H1 (cell line): ENCODE measurements at regions not wholly inside any gene's neighbourhood (a gene's known extent, or its start where the extent isn't known, plus 50 kb on each side); places are given as distances from the start of the nearest gene placed in this dataset.

Experiments used
- CTCF ChIA-PET: fragments of 300-600 bp; sonication (Branson Sonifier 250); formaldehyde crosslinking; loops from one replicate; lab custom pipeline; 2021; ENCODE audit not compliant: partially characterized antibody; lab: Charles Lee
- POLR2A ChIA-PET: fragments of 300-600 bp; sonication (Branson Sonifier 250); formaldehyde crosslinking; loops from one replicate; lab custom pipeline; 2021; ENCODE audit warnings: inconsistent platforms; ENCODE audit not compliant: partially characterized antibody; lab: Charles Lee
- DNase-seq, 2 experiments: peaks; one replicate each; pipeline versions ENCODE4 v3.0.0 to v3.0.0-alpha.2; 2010 to 2022; ENCODE audit warnings: low spot score in 2 of 2, low read depth in 1 of 2, mixed read lengths in 1 of 2
- FAIRE-seq: peaks from 2 replicates; lab custom pipeline; 2011; peaks lifted over from hg19 to GRCh38; lab: Jason Lieb, UNC
- H2AFZ ChIP-seq: 2 replicates; pipeline ENCODE4 v1.8.1; 2012; ENCODE audit warnings: low read length, inconsistent platforms
- H2AK5ac ChIP-seq: 2 replicates; pipeline ENCODE4 v1.6.1; 2013; ENCODE audit warnings: low read depth, low read length
- H2BK120ac ChIP-seq: replicated peaks from 2 replicates; pipeline ENCODE3; 2013; ENCODE audit warnings: low read depth, low read length, inconsistent platforms
- H2BK12ac ChIP-seq: 2 replicates; pipeline ENCODE4 v1.6.1; 2013; ENCODE audit warnings: low read depth, low read length
- H2BK15ac ChIP-seq: 2 replicates; pipeline ENCODE4 v1.6.1; 2013; ENCODE audit warnings: low read length
- H2BK20ac ChIP-seq: 2 replicates; pipeline ENCODE4 v1.6.1; 2013; ENCODE audit warnings: low read length
- H2BK5ac ChIP-seq: 2 replicates; pipeline ENCODE4 v1.6.1; 2013; ENCODE audit warnings: low read depth, low read length
- H3K14ac ChIP-seq: 2 replicates; pipeline ENCODE4 v1.6.1; 2013; ENCODE audit warnings: inconsistent platforms; ENCODE audit not compliant: insufficient read length
- H3K18ac ChIP-seq: 2 replicates; pipeline ENCODE4 v1.6.1; 2013; ENCODE audit warnings: low read length; ENCODE audit errors: extremely low read depth
- H3K23ac ChIP-seq: 2 replicates; pipeline ENCODE4 v1.6.1; 2013; ENCODE audit warnings: inconsistent platforms; ENCODE audit not compliant: insufficient read length
- H3K23me2 ChIP-seq: 2 replicates; pipeline ENCODE4 v1.6.1; 2013; ENCODE audit warnings: low read depth, low read length
- H3K27ac ChIP-seq: 2 replicates; pipeline ENCODE4 v1.6.1; 2011; ENCODE audit warnings: low read depth, low read length, inconsistent platforms
- H3K27me3 ChIP-seq, 4 experiments: replicated peaks in 1 of 4; 1 replicate in 1 of 4; 2 replicates in 3 of 4; pipeline versions ENCODE4 v1.6.1 to v1.8.1; 2011 to 2013; ENCODE audit warnings: low read length in 3 of 4, mild to moderate bottlenecking in 3 of 4, inconsistent platforms in 2 of 4, mixed read lengths in 2 of 4, moderate library complexity in 1 of 4; ENCODE audit not compliant: control insufficient read depth in 3 of 4, insufficient read depth in 3 of 4; ENCODE audit errors: extremely low read depth in 1 of 4
- H3K36me3 ChIP-seq, 4 experiments: 2 replicates each; pipeline versions ENCODE4 v1.6.1 to v1.8.1; 2011 to 2013; ENCODE audit warnings: mild to moderate bottlenecking in 4 of 4, low read length in 3 of 4, moderate library complexity in 2 of 4, control low read depth in 1 of 4, inconsistent platforms in 1 of 4; ENCODE audit not compliant: insufficient read depth in 4 of 4, control insufficient read depth in 2 of 4
- H3K4ac ChIP-seq: replicated peaks from 2 replicates; pipeline ENCODE3; 2013; ENCODE audit warnings: low read length, low read depth, mixed read lengths, inconsistent platforms; ENCODE audit not compliant: insufficient read length
- H3K4me1 ChIP-seq, 4 experiments: replicated peaks in 1 of 4; 1 replicate in 1 of 4; 2 replicates in 3 of 4; pipeline versions ENCODE4 v1.6.1 to v1.8.1; 2011 to 2013; ENCODE audit warnings: low read length in 3 of 4, inconsistent platforms in 2 of 4, mixed read lengths in 1 of 4; ENCODE audit not compliant: insufficient read depth in 4 of 4, control insufficient read depth in 3 of 4
- H3K4me2 ChIP-seq, 2 experiments: 2 replicates each; pipeline versions ENCODE4 v1.6.1 to v1.8.1; 2011 to 2013; ENCODE audit warnings: low read depth in 2 of 2, low read length in 2 of 2, control low read depth in 1 of 2, inconsistent platforms in 1 of 2, mild to moderate bottlenecking in 1 of 2; ENCODE audit not compliant: insufficient read depth in 1 of 2
- H3K4me3 ChIP-seq, 4 experiments: fragments of 200-600, 300-600 bp in 1 of 4; sonication (generic), shearing (Covaris generic), sonication (Bioruptor Twin) in 1 of 4; 2 replicates each; pipeline versions ENCODE4 v1.5.1 to v1.8.1; 2011 to 2016; ENCODE audit warnings: low read length in 4 of 4, low read depth in 3 of 4, control low read depth in 2 of 4, inconsistent platforms in 2 of 4, mild to moderate bottlenecking in 2 of 4, mixed read lengths in 1 of 4, moderate library complexity in 1 of 4; ENCODE audit not compliant: insufficient read depth in 2 of 4; ENCODE audit errors: extremely low read depth in 1 of 4
- H3K56ac ChIP-seq: replicated peaks from 2 replicates; pipeline ENCODE3; 2013; ENCODE audit warnings: low read depth, mild to moderate bottlenecking, mixed read lengths, low read length, inconsistent platforms; ENCODE audit not compliant: insufficient read length
- H3K79me1 ChIP-seq: 2 replicates; pipeline ENCODE4 v1.6.1; 2013; ENCODE audit warnings: low read depth, low read length, control low read depth
- H3K79me2 ChIP-seq, 2 experiments: 2 replicates each; pipeline versions ENCODE4 v1.6.1 to v1.8.1; 2012 to 2013; ENCODE audit warnings: low read length in 2 of 2, mild to moderate bottlenecking in 2 of 2, inconsistent platforms in 1 of 2; ENCODE audit not compliant: insufficient read depth in 2 of 2, control insufficient read depth in 1 of 2
- H3K9ac ChIP-seq, 4 experiments: replicated peaks in 1 of 4; 1 replicate in 1 of 4; 2 replicates in 3 of 4; pipeline versions ENCODE4 v1.6.1 to v1.8.1; 2011 to 2013; ENCODE audit warnings: low read depth in 3 of 4, low read length in 3 of 4, control low read depth in 2 of 4, mild to moderate bottlenecking in 2 of 4, moderate library complexity in 2 of 4, inconsistent platforms in 1 of 4; ENCODE audit errors: extremely low read depth in 1 of 4
- H3K9me3 ChIP-seq, 2 experiments: 2 replicates each; pipeline versions ENCODE4 v1.6.1 to v1.8.1; 2012 to 2013; ENCODE audit warnings: mild to moderate bottlenecking in 2 of 2, moderate library complexity in 2 of 2, control low read depth in 1 of 2, inconsistent platforms in 1 of 2, low read depth in 1 of 2, low read length in 1 of 2, mixed read lengths in 1 of 2; ENCODE audit not compliant: insufficient read depth in 2 of 2
- H4K20me1 ChIP-seq, 2 experiments: replicated peaks in 1 of 2; 2 replicates each; pipeline versions ENCODE3 to v1.8.1; 2011 to 2013; ENCODE audit warnings: inconsistent platforms in 2 of 2, low read length in 2 of 2, mild to moderate bottlenecking in 1 of 2; ENCODE audit not compliant: insufficient read depth in 2 of 2, control insufficient read depth in 1 of 2
- H4K5ac ChIP-seq: 2 replicates; pipeline ENCODE4 v1.6.1; 2013; ENCODE audit warnings: low read length, low read depth, mixed read lengths, inconsistent platforms; ENCODE audit not compliant: insufficient read length
- H4K8ac ChIP-seq: 2 replicates; pipeline ENCODE4 v1.8.0; 2013; ENCODE audit warnings: mild to moderate bottlenecking, moderate library complexity, low read length, inconsistent platforms; ENCODE audit not compliant: insufficient read depth; ENCODE audit errors: extremely low read depth
- H4K91ac ChIP-seq: replicated peaks from 2 replicates; pipeline ENCODE3; 2013; ENCODE audit warnings: low read length, mixed read lengths, inconsistent platforms; ENCODE audit not compliant: insufficient read length
- CBX8 ChIP-seq: fragments of 300-800, 300-1000 bp; sonication (generic); IDR thresholded peaks from 2 replicates; pipeline ENCODE4 v1.7.1; 2016; ENCODE audit warnings: low read depth, low read length, borderline replicate concordance
- RAD21 ChIP-seq, 2 experiments: IDR thresholded peaks in 1 of 2; conservative IDR thresholded peaks in 1 of 2; 2 replicates each; pipeline ENCODE4 v1.6.1; 2011; ENCODE audit warnings: low read depth in 2 of 2, low read length in 2 of 2, improper control_type of control experiment in 1 of 2, inconsistent platforms in 1 of 2, mild to moderate bottlenecking in 1 of 2, moderate library complexity in 1 of 2
- SRF ChIP-seq: IDR thresholded peaks from 2 replicates; pipeline ENCODE4 v1.6.1; 2011; ENCODE audit warnings: mild to moderate bottlenecking, low read depth, low read length, moderate library complexity
- SUZ12 ChIP-seq: fragments of 200-600 bp; sonication (generic); IDR thresholded peaks from 2 replicates; pipeline ENCODE4 v1.6.1; 2012; ENCODE audit warnings: mild to moderate bottlenecking, inconsistent platforms, low read length, moderate library complexity, mixed read lengths
- WGBS, 2 experiments: shearing (Covaris generic) in 1 of 2; methylation state at CpG; one replicate each; pipeline versions ENCODE4 v1.1.6 to v1.1.7; 2013 to 2015; ENCODE audit warnings: low lambda C conversion rate in 2 of 2, mixed read lengths in 2 of 2, inconsistent platforms in 1 of 2, low coverage in 1 of 2, missing lambda C conversion rate in 1 of 2; ENCODE audit not compliant: insufficient replicate concordance in 2 of 2, insufficient coverage in 1 of 2, insufficient read length in 1 of 2; ENCODE audit errors: extremely low coverage in 1 of 2, missing lambda C conversion rate in 1 of 2; 5-methylcytosine and 5-hydroxymethylcytosine counted together
- TF ChIP-seq, protein P1 (sequence below), 3 experiments: IDR thresholded peaks; 1 replicate in 2 of 3; 2 replicates in 1 of 3; pipeline versions ENCODE4 v1.5.1 to v1.6.1; 2011; ENCODE audit warnings: low read length in 3 of 3, mild to moderate bottlenecking in 3 of 3, inconsistent platforms in 2 of 3, low read depth in 1 of 3, moderate library complexity in 1 of 3; ENCODE audit not compliant: insufficient read depth in 1 of 3; ENCODE audit errors: control extremely low read depth in 1 of 3

- H3K18ac ChIP-seq, result no peak overlapping the region
- H3K56ac ChIP-seq, result no peak overlapping the region
- no peak overlapping the region for H3K27ac ChIP-seq
- no peak overlapping the region for H2BK12ac ChIP-seq
- no peak overlapping the region for H4K91ac ChIP-seq
- H3K36me3 ChIP-seq, result no peaks in the 10 kb centered on the region
- CTCF ChIA-PET, result interaction anchor here (0.6 to 1.7 kb wide), 4 partner anchors 10 to 172 kb away, joined by 3 to 4 read pairs (median 3); no protein-coding TSS in a partner anchor
- no peaks in the 10 kb centered on the region for H4K20me1 ChIP-seq
- FAIRE-seq (no peak), DNase-seq (no peak)
- H3K14ac ChIP-seq, result no peak overlapping the region
- no peak overlapping the region for H3K4me3 ChIP-seq
- no peak overlapping the region for H3K9ac ChIP-seq
- 88% methylated on average over 7 of the region's 7 CpGs; no CpG with 5 or more reads in 1 of the 2 experiments for WGBS, 2 experiments
- TF ChIP-seq SUZ12, result no peak
- no peak for TF ChIP-seq CBX8
- no peak for TF ChIP-seq SRF
- TF ChIP-seq, protein P1, sequence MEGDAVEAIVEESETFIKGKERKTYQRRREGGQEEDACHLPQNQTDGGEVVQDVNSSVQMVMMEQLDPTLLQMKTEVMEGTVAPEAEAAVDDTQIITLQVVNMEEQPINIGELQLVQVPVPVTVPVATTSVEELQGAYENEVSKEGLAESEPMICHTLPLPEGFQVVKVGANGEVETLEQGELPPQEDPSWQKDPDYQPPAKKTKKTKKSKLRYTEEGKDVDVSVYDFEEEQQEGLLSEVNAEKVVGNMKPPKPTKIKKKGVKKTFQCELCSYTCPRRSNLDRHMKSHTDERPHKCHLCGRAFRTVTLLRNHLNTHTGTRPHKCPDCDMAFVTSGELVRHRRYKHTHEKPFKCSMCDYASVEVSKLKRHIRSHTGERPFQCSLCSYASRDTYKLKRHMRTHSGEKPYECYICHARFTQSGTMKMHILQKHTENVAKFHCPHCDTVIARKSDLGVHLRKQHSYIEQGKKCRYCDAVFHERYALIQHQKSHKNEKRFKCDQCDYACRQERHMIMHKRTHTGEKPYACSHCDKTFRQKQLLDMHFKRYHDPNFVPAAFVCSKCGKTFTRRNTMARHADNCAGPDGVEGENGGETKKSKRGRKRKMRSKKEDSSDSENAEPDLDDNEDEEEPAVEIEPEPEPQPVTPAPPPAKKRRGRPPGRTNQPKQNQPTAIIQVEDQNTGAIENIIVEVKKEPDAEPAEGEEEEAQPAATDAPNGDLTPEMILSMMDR (IDR thresholded peaks at IDR 0.05; ENCODE audit: control extremely low read depth in 1 of 3, insufficient read depth in 1 of 3, low read depth in 1 of 3, low read length in 3 of 3), result no peak
- TF ChIP-seq RAD21 (IDR thresholded peaks at IDR 0.05 in 1 of 2, conservative IDR thresholded peaks at IDR 0.05 in 1 of 2; ENCODE audit: low read depth in 2 of 2, low read length in 2 of 2), result no peak
- POLR2A ChIA-PET, result no interaction called here
- no peaks in the 10 kb centered on the region for H3K4me1 ChIP-seq
- H2AFZ ChIP-seq, result no peak overlapping the region
- H2AK5ac ChIP-seq, result no peak overlapping the region
- no peaks in the 10 kb centered on the region for H3K9me3 ChIP-seq
- H3K27me3 ChIP-seq, result no peaks in the 10 kb centered on the region
- H3K23ac ChIP-seq, result no peak overlapping the region
- H2BK20ac ChIP-seq, result no peak overlapping the region
- H2BK120ac ChIP-seq, result no peak overlapping the region
- no peak overlapping the region for H2BK15ac ChIP-seq
- no peak overlapping the region for H4K5ac ChIP-seq
- no peaks in the 10 kb centered on the region for H3K79me1 ChIP-seq
- H4K8ac ChIP-seq, result no peak overlapping the region
- no peaks in the 10 kb centered on the region for H3K23me2 ChIP-seq
- H3K4ac ChIP-seq, result no peak overlapping the region
- no peaks in the 10 kb centered on the region for H3K79me2 ChIP-seq
- no peak overlapping the region for H2BK5ac ChIP-seq
- H3K4me2 ChIP-seq, result no peak overlapping the region
These were observed 201.3 kb upstream of the DTNBP1 start for GRCh38 chr6:15864038-15864707.
